ENCODE measurements at regions not wholly inside any gene's neighbourhood (a gene's known extent, or its start where the extent isn't known, plus 50 kb on each side); places are given as distances from the start of the nearest gene placed in this dataset.

GRCh38 chr4:182103614-182104319 lies 139.4 kb upstream of the TENM3 start:
- Histone ChIP-seq H3K4me2 (ENCODE audit: low read length) (no peak overlapping the region), H3K4me3 (replicated peaks in 1 of 2; ENCODE audit: low read depth in 1 of 2, low read length in 2 of 2) (no peak overlapping the region), H3K79me2 (ENCODE audit: insufficient read depth, low read length) (no peaks in the 10 kb centered on the region), H2AFZ (ENCODE audit: low read depth, low read length, poor library complexity, severe bottlenecking) (no peak overlapping the region), H3K9me3 (ENCODE audit: control insufficient read depth in 1 of 2, insufficient read depth in 1 of 2, low read depth in 1 of 2, low read length in 2 of 2) (no peaks in the 10 kb centered on the region), H3K9ac (ENCODE audit: low read length) (no peak overlapping the region), H4K20me1 (ENCODE audit: insufficient read depth) (no peaks in the 10 kb centered on the region), H3K9me2 (ENCODE audit: insufficient read depth) (no peaks in the 10 kb centered on the region), H3K36me3 (ENCODE audit: control insufficient read depth in 1 of 2, insufficient read depth in 2 of 2, low read length in 2 of 2) (no peaks in the 10 kb centered on the region), H3K27me3 (ENCODE audit: insufficient read depth, low read length) (peaks cover 18% of the 10 kb centered on the region; the same call in 1 of the 2 replicates), H3K27ac (ENCODE audit: low read depth, low read length) (no peak overlapping the region), H3K4me1 (ENCODE audit: control insufficient read depth in 1 of 2, insufficient read depth in 2 of 2, low read length in 2 of 2) (no peaks in the 10 kb centered on the region)
- ChIA-PET RAD21 (ENCODE audit: low non-redundant PET in 1 of 2, low total read pairs in 2 of 2, uncharacterized antibody in 2 of 2, unreplicated experiment in 2 of 2) (no interaction called here), CTCF (no interaction called here), POLR2A (no interaction called here)
- no peak for TF ChIP-seq ZFX (IDR thresholded peaks at IDR 0.05)
- TF ChIP-seq ELF1 (IDR thresholded peaks at IDR 0.05; ENCODE audit: borderline replicate concordance, low read depth), result no peak
- TF ChIP-seq TCF7L2 (IDR thresholded peaks at IDR 0.05; ENCODE audit: borderline replicate concordance, extremely low read depth, insufficient read depth, insufficient read length), result no peak
- TF ChIP-seq ZBTB33 (IDR thresholded peaks at IDR 0.05; ENCODE audit: extremely low read depth, insufficient replicate concordance, low read length), result no peak
- TF ChIP-seq RAD21 (IDR thresholded peaks at IDR 0.05; ENCODE audit: low read depth), result no peak
- TF ChIP-seq POLR2AphosphoS5 (IDR thresholded peaks at IDR 0.05; ENCODE audit: low read depth, low read length), result no peak
- no peak for TF ChIP-seq JUND (IDR thresholded peaks at IDR 0.05)
- no peak for TF ChIP-seq CTCF (IDR thresholded peaks at IDR 0.05 in 2 of 3, conservative IDR thresholded peaks at IDR 0.05 in 1 of 3; ENCODE audit: borderline replicate concordance in 1 of 3, insufficient read depth in 1 of 3, low read depth in 2 of 3, low read length in 2 of 3)
- TF ChIP-seq REST (IDR thresholded peaks at IDR 0.05; ENCODE audit: low read depth), result no peak
- no peak for TF ChIP-seq CEBPB (IDR thresholded peaks at IDR 0.05; ENCODE audit: low read depth)
- TF ChIP-seq SP1 (IDR thresholded peaks at IDR 0.05; ENCODE audit: low read depth), result no peak
- TF ChIP-seq EZH2 (IDR thresholded peaks at IDR 0.05), result no peak
- no peak for TF ChIP-seq SIN3A (IDR thresholded peaks at IDR 0.05; ENCODE audit: low read depth)
- TF ChIP-seq YY1 (IDR thresholded peaks at IDR 0.05; ENCODE audit: extremely low read depth, insufficient replicate concordance, low read depth, low read length), result no peak
- TF ChIP-seq SRF (IDR thresholded peaks at IDR 0.05; ENCODE audit: low read depth), result no peak
- TF ChIP-seq ATF3 (IDR thresholded peaks at IDR 0.05), result no peak
- TF ChIP-seq EGR1 (IDR thresholded peaks at IDR 0.05; ENCODE audit: low read depth), result no peak
- no peak for TF ChIP-seq CBX3 (IDR thresholded peaks at IDR 0.05; ENCODE audit: low read depth)
- no peak for TF ChIP-seq MAX (IDR thresholded peaks at IDR 0.05)
- TF ChIP-seq POLR2A (IDR thresholded peaks at IDR 0.05; ENCODE audit: borderline replicate concordance, extremely low read depth, insufficient read depth, insufficient read length), result no peak
- ATAC-seq, result no peak
- DNase-seq (ENCODE audit: low read depth, low spot score), result no peak
- intact Hi-C loops (cut with micrococcal nuclease), result no loop called here
- BruUV-seq (replicated peaks), result no TSS peak

All from HCT116 (cell line).